ENCODE measurements at regions not wholly inside any gene's neighbourhood (a gene's known extent, or its start where the extent isn't known, plus 50 kb on each side); places are given as distances from the start of the nearest gene placed in this dataset.

- Histone ChIP-seq H3T11ph (ENCODE audit: low read length) (no peak overlapping the region), H3K9ac (ENCODE audit: extremely low read depth, insufficient read length, low read length) (no peak overlapping the region), H2BK20ac (ENCODE audit: low read depth, low read length, poor library complexity, severe bottlenecking) (no peak overlapping the region), H3K23ac (ENCODE audit: insufficient read length, low read depth, low read length) (no peak overlapping the region), H3K4me2 (ENCODE audit: insufficient read depth, insufficient read length, low read length) (no peak overlapping the region), H2BK15ac (ENCODE audit: low read depth, low read length) (no peak overlapping the region), H3K4ac (ENCODE audit: low read depth, low read length) (no peak overlapping the region), H3K14ac (ENCODE audit: insufficient read depth, low read length) (no peak overlapping the region), H3K4me1 (ENCODE audit: insufficient read depth, low read length) (peaks cover 18% of the 10 kb centered on the region; the same call in 1 of the 2 replicates), H3K27me3 (ENCODE audit: insufficient read depth, low read length) (no peaks in the 10 kb centered on the region), H2BK12ac (ENCODE audit: insufficient read length, low read depth, low read length) (no peak overlapping the region), H3K18ac (ENCODE audit: insufficient read length, low read depth, low read length) (no peak overlapping the region), H2AK5ac (ENCODE audit: insufficient read length, low read length) (no peak overlapping the region), H4K91ac (ENCODE audit: insufficient read length, low read depth, low read length) (no peak overlapping the region), H3K79me2 (ENCODE audit: insufficient read depth, low read length) (no peaks in the 10 kb centered on the region), H3K23me2 (ENCODE audit: insufficient read length, low read depth, low read length, poor library complexity, severe bottlenecking) (no peaks in the 10 kb centered on the region), H4K8ac (replicated peaks; ENCODE audit: insufficient read length, low read depth, low read length) (no peak overlapping the region), H4K5ac (ENCODE audit: insufficient read length, low read depth, low read length) (no peak overlapping the region), H3K27ac (ENCODE audit: insufficient read length, low read depth, low read length) (no peak overlapping the region), H3K79me1 (ENCODE audit: insufficient read depth, low read depth, low read length, poor library complexity, severe bottlenecking) (no peaks in the 10 kb centered on the region), H2BK5ac (ENCODE audit: insufficient read length, low read length) (no peak overlapping the region), H3K9me3 (ENCODE audit: control insufficient read depth, low read depth, low read length) (no peaks in the 10 kb centered on the region), H2BK120ac (ENCODE audit: low read depth, low read length, poor library complexity, severe bottlenecking) (no peak overlapping the region), H3K56ac (ENCODE audit: insufficient read length, low read depth, low read length) (no peak overlapping the region), H2AFZ (ENCODE audit: low read length) (no peak overlapping the region), H4K20me1 (ENCODE audit: control insufficient read depth, insufficient read depth, insufficient read length) (no peaks in the 10 kb centered on the region)
- no peaks in the 10 kb centered on the region; the same call in 1 of the 2 replicates for H3K27me3 Mint-ChIP-seq (ENCODE audit: low read depth)
- no peak overlapping the region for H3K4me3 Mint-ChIP-seq
- no peak overlapping the region for H3K27ac Mint-ChIP-seq
- no CpG with 5 or more reads among the region's 4 CpGs for WGBS (ENCODE audit: extremely low coverage, insufficient read length, low lambda C conversion rate)
- peaks cover 66 to 77% of the 10 kb centered on the region in 2 experiments for H3K4me1 Mint-ChIP-seq
- peaks cover 9 to 15% (median 11%) of the 10 kb centered on the region in 3 experiments for H3K36me3 Mint-ChIP-seq (ENCODE audit: insufficient read depth in 1 of 3, low read depth in 3 of 3)
- H3K9me3 Mint-ChIP-seq: peaks cover 5 to 10% of the 10 kb centered on the region in 2 experiments
- no peak for TF ChIP-seq CTCF (conservative IDR thresholded peaks at IDR 0.05)
- no peak for DNase-seq
Measured at GRCh38 chr13:50280441-50280937, 265.2 kb downstream of the KCNRG start.

All from H9 (cell line).